Epithelial cell of proximal tubule (primary cell): ENCODE measurements at regions not wholly inside any gene's neighbourhood (a gene's known extent, or its start where the extent isn't known, plus 50 kb on each side); places are given as distances from the start of the nearest gene placed in this dataset.

Experiments used
- DNase-seq: peaks from one replicate; pipeline ENCODE4 v3.0.0-alpha.2; 2011; ENCODE audit warnings: low read depth
- H3K4me3 ChIP-seq: 2 replicates; pipeline ENCODE4 v1.5.1; 2011; ENCODE audit warnings: low read depth, mild to moderate bottlenecking, low read length
- TF ChIP-seq, protein P1 (sequence below): conservative IDR thresholded peaks from 2 replicates; pipeline ENCODE4 v1.5.1; 2012; ENCODE audit warnings: low read depth, mild to moderate bottlenecking, low read length

DNA sequence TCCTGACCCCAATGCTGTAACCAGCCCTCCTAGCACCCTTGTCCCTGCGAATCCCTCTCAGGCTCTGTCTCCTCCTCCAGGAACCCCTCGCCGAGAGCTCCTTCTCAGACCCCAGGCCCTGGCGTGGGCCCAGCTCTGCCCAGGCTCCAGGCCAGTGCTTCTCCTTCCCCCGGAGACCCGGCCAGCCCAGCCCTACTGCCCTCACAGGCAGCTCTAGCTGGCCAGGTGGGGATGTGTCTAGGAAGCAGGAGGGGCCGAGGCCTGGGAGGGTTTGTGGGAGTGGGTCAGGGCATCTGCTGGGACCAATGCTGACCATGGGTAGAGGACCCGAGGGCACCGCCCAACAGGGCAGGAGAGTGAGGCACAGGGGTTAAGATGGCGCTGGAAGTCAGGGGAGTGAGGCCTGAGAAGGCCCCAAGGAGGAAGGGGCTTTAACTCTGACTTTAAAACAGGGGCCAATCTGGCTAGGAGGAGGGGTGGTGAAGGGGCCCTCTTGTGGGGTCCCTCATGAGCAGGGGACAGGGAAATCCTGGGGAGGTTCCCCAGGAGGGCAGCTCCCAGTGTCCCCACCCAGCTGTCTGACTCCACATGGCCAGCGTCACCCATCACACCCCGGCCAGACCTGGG is 64.7 kb upstream of the NKX1-1 start:
- DNase-seq: no peak
- no peak overlapping the region for H3K4me3 ChIP-seq
- TF ChIP-seq, protein P1, sequence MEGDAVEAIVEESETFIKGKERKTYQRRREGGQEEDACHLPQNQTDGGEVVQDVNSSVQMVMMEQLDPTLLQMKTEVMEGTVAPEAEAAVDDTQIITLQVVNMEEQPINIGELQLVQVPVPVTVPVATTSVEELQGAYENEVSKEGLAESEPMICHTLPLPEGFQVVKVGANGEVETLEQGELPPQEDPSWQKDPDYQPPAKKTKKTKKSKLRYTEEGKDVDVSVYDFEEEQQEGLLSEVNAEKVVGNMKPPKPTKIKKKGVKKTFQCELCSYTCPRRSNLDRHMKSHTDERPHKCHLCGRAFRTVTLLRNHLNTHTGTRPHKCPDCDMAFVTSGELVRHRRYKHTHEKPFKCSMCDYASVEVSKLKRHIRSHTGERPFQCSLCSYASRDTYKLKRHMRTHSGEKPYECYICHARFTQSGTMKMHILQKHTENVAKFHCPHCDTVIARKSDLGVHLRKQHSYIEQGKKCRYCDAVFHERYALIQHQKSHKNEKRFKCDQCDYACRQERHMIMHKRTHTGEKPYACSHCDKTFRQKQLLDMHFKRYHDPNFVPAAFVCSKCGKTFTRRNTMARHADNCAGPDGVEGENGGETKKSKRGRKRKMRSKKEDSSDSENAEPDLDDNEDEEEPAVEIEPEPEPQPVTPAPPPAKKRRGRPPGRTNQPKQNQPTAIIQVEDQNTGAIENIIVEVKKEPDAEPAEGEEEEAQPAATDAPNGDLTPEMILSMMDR: no peak

DNA sequence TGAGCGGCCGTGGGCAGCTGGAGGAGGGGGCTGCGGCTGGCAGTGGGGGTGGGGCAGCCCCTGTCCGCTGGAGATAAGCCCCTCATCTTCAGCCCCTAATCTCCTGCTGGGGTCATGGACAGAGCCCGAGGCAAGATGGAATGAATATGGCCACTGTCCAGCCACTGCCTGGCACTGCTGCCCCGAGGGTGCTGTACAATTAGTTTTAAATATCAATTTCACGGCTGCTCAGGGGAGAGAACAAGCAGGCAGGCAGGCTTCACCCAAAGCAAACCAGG is 64.1 kb upstream of the NKX1-1 start:
- no peak for DNase-seq
- TF ChIP-seq, protein P1: no peak
- no peak overlapping the region for H3K4me3 ChIP-seq

DNA sequence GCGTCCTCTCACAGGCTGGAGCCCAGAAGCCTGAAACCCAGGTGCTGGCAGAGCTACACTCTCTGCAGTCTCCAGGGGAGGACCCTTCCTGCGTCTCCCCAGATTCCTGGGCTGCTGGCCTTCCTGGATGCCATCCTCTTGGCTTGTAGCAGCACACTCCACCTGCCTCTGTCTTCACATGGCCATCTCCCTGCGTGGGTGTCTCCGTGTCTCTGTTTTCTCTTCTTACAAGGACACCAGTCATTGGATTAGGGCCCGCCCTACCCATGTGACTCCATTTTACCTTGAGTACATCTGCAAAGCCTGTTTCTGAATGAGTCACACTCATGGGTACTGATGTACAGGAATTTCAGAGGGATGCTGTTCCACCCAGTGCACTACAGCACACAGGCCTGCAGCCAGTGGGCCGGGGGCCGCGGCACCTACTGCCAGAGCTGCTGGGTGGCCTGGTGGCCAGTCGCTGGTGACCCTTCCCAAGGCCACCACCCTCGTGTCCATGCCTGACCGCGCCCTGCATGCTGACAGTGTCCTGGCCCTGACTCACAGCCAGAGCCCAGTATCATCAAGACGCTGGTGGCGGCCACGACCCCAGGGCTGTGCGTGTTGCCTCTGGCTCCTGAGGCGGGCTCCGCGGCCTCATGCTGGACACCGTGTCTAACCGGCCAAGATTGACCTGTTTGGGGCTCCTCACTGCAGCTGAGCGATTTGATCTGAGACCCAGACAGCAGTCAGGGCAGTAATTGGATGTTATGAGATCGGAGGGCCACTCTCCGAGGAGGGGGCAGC is 63.6 kb upstream of the NKX1-1 start:
- TF ChIP-seq, protein P1: no peak
- no peak overlapping the region for H3K4me3 ChIP-seq
- DNase-seq: no peak

DNA sequence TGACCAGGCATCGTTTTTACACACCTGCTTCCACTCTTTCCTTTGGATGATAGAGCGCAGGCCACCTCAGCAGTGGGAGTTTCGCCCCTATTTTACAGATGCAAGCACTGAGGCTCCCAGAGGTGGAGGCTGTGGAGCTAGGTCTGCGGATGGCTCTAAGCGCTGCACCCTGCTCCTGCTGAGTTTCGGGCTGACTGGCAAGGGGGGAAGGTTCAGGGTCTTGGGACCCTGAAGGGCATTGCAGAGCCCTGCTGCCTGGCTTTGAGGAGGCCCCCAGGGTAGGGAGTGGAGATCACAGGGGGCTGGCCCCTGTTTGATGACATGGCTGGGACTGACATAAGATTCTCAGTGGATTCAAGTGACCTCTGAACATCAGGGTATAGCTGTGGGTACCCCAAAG is 62.8 kb upstream of the NKX1-1 start:
- H3K4me3 ChIP-seq: no peak overlapping the region
- DNase-seq: no peak

DNA sequence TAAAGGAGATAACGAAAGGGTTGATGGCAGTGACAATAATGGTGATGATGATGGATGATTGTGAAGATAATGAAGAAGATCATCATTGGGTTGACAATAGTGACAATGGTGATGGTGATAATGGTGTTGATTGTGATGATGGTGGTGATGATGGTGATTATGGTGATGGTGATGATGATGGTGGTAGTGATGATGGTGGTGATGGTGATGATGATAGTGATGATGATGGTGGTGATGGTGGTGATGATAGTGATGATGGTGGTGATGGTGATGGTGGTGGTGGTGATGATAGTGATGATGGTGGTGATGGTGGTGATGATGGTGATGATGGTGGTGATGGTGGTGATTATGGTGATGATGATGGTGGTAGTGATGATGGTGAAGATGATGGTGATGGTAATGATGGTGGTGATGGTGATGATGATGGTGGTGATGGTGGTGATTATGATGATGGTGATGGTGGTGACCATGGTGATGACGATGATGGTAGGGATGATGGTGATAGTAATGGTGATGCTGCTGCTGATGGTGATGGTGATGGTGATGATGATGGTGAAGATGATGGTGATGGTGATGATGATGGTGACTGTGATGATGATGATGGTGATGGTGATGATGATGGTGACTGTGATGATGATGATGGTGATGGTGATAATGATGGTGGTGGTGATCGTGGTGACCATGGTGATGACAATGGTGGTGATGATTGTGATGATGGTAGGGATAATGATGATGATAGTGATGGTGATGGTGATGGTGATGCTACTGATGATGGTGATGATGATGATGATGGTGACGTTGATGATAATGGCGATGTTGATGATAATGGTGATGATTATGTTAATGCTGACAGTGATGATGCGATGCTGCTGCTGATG is 61.6 kb upstream of the NKX1-1 start:
- DNase-seq: no peak
- no peak overlapping the region for H3K4me3 ChIP-seq
- TF ChIP-seq, protein P1: no peak

More for the DNA sequence above, 62.8 kb upstream of the NKX1-1 start:
- TF ChIP-seq, protein P1: no peak

DNA sequence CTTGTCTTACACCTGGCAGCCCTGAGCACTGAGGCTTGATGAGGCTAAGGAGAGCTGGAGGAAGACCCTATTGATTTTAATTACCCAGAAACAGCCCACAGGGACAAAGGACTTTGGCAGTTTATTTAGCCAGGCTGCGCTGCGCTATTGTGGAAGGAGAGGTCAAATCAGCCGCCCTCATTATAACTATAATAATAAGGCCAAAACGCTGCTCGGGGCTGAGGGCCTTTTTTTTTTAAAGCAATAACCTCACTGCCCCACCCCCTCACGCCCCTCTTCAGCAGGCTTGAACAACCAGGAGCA is 60.6 kb upstream of the NKX1-1 start:
- no peak overlapping the region for H3K4me3 ChIP-seq
- no peak for DNase-seq
- TF ChIP-seq, protein P1: no peak
